ENCODE measurements at regions not wholly inside any gene's neighbourhood (a gene's known extent, or its start where the extent isn't known, plus 50 kb on each side); places are given as distances from the start of the nearest gene placed in this dataset.

DNA sequence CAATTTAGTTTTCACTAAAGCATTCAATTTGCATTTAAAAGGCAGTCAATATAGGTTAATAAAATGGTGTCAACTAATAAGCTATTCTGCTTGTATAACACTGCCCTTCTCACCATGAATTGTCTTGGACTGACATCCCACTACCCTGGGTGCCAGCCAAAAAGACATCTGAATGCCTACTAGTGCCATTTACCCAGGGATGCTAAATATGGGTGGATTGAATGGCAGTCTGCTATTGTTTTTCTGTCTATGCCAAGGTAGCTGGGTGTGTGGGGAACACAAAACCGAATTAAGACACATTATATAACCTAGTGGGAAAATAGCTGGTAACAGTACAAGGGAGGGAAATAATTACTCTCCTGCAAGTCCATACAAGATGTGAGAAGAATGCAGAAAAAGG lies 240.0 kb upstream of the CFAP20DC start:
- Mint-ChIP-seq H3K36me3 (peaks cover 0 to 4% (median 0%) of the 10 kb centered on the region in 3 donors), H3K9me3 (peaks cover 0 to 17% (median 3%) of the 10 kb centered on the region in 6 donors), H3K4me1 (peaks cover 4 to 18% of the 10 kb centered on the region in 2 donors), H3K4me3 (no peak overlapping the region), H3K27me3 (ENCODE audit: low read depth in 3 of 3) (peaks cover 0 to 2% (median 2%) of the 10 kb centered on the region in 3 donors), H3K27ac (no peak overlapping the region)
- no peak for DNase-seq

DNA sequence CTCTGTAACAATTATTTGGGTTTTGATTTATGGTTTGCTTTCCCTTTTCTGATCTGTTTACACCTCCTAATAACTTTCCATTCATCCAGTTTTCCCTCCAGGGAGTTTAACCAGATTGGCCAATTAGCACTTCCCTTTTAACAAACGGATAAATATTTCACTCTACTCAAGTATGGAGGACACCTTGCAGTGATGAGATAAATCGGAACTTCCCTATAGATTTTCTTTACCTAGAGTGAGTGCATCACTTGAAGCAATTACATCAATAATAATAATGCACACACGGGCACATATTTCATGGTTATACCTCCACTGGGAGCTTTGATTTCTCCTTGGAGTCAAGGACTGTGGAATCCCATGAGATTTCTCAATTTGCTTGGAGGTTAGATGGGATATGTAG lies 239.1 kb upstream of the CFAP20DC start:
- Mint-ChIP-seq H3K4me3 (no peak overlapping the region), H3K4me1 (peaks cover 4 to 18% of the 10 kb centered on the region in 2 donors), H3K36me3 (peaks cover 0 to 4% (median 0%) of the 10 kb centered on the region in 3 donors), H3K27me3 (ENCODE audit: low read depth in 3 of 3) (peaks cover 0 to 2% (median 2%) of the 10 kb centered on the region in 3 donors), H3K9me3 (peaks cover 0 to 12% (median 3%) of the 10 kb centered on the region in 6 donors), H3K27ac (no peak overlapping the region)
- no peak for DNase-seq

DNA sequence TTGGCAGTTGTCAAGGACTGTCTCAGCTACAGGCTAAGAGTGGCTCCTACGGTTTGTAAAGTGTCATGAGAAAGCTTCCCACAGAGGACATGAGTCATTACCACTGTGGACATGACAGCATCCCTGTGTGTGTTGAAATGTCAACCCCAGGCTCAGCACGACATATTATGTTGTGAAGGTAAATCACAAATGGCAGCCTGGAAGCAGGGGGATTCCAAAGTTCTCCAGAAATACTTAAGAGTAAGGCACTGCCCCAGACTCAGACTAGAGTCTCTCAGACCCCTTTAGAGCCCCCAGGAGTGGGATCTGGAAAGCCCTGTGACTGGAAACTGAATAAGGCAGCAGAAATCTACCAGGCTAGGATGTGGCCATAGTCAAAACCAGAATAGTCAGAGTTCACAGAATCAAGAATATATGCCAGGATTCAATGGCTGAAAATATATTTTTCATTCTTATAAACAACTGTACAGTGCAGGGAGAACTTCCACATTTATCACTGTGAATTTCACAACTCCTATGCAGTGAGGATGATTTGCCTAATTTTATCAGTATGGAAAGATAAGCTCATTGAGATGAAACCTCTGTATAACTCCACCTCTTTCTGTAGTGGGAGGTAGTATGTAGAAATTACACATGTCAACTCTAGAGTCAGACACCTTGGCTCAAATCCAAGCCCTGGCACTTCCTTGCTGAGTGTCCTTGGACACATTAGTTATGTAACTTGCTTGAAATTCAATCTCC lies 237.1 kb upstream of the CFAP20DC start:
- Mint-ChIP-seq H3K27me3 (ENCODE audit: low read depth in 3 of 3) (peaks cover 0 to 4% (median 0%) of the 10 kb centered on the region in 3 donors), H3K4me3 (no peak overlapping the region), H3K4me1 (peaks cover 4 to 18% of the 10 kb centered on the region in 2 donors), H3K9me3 (no peaks in the 10 kb centered on the region), H3K36me3 (no peaks in the 10 kb centered on the region), H3K27ac (peak overlapping the region in 1 of 6 donors; percentile 13)
- peak in 1 of 3 donors; percentile 2 for DNase-seq

DNA sequence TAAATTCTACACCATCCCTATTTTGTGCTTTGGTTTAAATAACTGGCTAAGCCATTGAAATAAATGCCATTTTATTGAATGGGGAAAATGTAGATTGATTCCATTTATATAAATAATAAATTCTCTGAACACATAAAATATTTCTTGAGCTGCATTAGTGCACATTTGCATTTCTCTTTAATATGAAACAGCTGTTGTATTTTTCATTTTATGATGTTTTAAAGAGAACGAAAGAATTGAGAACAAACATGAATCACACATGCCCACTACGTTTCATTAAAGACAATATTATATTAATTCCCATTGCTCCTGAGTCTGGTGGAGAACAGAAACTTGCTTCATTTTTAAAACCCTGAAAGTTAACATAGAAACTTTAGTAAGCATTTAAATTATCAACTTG lies 235.7 kb upstream of the CFAP20DC start:
- H3K27me3 Mint-ChIP-seq (ENCODE audit: low read depth in 3 of 3), result peaks cover 0 to 6% (median 0%) of the 10 kb centered on the region in 3 donors
- no peak overlapping the region for H3K4me3 Mint-ChIP-seq
- H3K36me3 Mint-ChIP-seq, result no peaks in the 10 kb centered on the region
- no peak overlapping the region for H3K27ac Mint-ChIP-seq
- no peak for DNase-seq
- no peaks in the 10 kb centered on the region for H3K9me3 Mint-ChIP-seq
- peaks cover 4 to 18% of the 10 kb centered on the region in 2 donors for H3K4me1 Mint-ChIP-seq

DNA sequence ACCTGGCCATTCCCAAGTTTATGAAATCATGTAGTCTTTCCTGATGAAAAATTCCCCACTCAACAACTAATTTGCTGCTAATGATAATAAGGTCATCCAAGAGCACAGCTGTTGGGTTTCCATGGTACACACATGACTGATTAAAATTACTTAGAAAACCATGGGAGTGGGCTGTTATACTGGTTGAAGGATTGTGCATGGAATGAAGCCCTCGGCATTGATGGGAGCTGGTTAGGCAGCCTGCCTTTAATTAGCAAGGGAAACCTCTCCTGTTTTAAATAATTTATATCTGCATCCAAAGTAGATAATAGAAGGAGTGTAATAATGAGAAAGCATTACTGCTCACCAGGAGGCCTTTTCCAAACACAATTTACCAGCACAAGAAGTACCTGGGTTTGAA lies 235.1 kb upstream of the CFAP20DC start:
- Mint-ChIP-seq H3K36me3 (no peaks in the 10 kb centered on the region), H3K4me3 (no peak overlapping the region), H3K4me1 (peaks cover 4 to 18% of the 10 kb centered on the region in 2 donors), H3K27ac (no peak overlapping the region), H3K9me3 (no peaks in the 10 kb centered on the region), H3K27me3 (ENCODE audit: low read depth in 3 of 3) (peaks cover 0 to 6% (median 0%) of the 10 kb centered on the region in 3 donors)
- DNase-seq, result no peak

DNA sequence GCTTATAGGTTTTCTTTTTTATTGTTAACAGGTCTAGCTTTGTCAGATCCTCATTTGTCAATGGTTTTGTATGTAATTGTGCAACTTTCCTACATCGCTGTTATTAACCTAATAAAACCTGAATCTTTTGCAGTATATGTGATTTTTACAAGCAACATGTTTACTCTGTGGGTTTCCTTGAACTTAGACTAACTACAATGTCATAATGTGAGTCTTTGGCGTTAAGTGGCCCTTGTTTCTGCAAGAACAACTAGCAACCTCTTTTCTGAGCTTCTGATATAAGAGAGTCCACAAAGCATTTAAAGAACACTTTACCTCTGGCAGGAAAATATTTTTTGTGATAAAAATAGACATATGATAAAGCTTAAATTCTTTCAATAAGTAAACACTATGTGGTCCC lies 230.3 kb upstream of the CFAP20DC start:
- no peak overlapping the region for H3K4me3 Mint-ChIP-seq
- no peak for DNase-seq
- no peak overlapping the region for H3K27ac Mint-ChIP-seq
- H3K36me3 Mint-ChIP-seq, result no peaks in the 10 kb centered on the region
- H3K4me1 Mint-ChIP-seq, result no peaks in the 10 kb centered on the region
- no peaks in the 10 kb centered on the region for H3K9me3 Mint-ChIP-seq
- peaks cover 0 to 9% (median 0%) of the 10 kb centered on the region in 3 donors for H3K27me3 Mint-ChIP-seq (ENCODE audit: low read depth in 3 of 3)

DNA sequence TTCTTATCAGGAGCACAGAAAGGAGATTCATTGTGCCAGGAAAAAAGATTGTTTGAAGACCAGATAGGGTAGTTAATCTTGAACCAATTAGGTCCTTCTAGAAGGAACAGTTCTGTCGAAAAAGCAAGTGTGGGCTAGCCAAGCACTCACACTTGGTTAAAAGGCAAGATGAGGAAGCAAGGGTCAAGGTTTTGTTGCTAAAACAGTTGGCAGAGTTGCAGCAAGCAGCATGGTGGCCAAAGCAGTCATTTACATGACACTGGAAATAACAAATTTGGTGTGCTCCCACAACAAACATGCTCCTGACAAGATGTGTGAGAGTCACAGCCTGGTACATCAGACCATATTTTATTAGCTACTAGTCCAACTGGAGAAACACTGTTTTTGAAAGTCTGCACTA lies 228.0 kb upstream of the CFAP20DC start:
- Mint-ChIP-seq H3K27ac (no peak overlapping the region), H3K4me3 (no peak overlapping the region), H3K9me3 (no peaks in the 10 kb centered on the region), H3K4me1 (no peaks in the 10 kb centered on the region), H3K36me3 (no peaks in the 10 kb centered on the region), H3K27me3 (ENCODE audit: low read depth in 3 of 3) (peaks cover 0 to 9% (median 0%) of the 10 kb centered on the region in 3 donors)
- DNase-seq, result no peak

DNA sequence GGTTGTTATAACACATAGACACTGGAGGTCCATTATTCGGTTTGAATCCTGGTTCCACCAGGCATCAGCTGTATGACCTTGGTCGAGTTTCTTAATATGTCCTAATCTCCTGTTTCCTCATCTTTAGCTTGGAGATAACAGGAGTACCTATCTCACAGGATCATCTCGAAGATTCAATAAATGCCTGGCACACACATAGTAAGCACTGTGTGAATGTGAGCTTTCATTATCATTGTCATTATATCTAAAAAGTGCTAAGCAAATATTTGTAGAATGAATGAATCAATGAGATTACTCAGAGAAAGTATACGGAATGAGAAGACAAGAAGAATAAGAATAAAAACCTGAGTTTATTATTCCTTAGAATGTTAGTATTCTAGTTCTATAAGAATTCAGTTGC lies 227.4 kb upstream of the CFAP20DC start:
- Mint-ChIP-seq H3K27ac (no peak overlapping the region), H3K9me3 (no peaks in the 10 kb centered on the region), H3K4me1 (no peaks in the 10 kb centered on the region), H3K27me3 (ENCODE audit: low read depth in 3 of 3) (peaks cover 0 to 9% (median 0%) of the 10 kb centered on the region in 3 donors), H3K4me3 (no peak overlapping the region), H3K36me3 (no peaks in the 10 kb centered on the region)
- no peak for DNase-seq

DNA sequence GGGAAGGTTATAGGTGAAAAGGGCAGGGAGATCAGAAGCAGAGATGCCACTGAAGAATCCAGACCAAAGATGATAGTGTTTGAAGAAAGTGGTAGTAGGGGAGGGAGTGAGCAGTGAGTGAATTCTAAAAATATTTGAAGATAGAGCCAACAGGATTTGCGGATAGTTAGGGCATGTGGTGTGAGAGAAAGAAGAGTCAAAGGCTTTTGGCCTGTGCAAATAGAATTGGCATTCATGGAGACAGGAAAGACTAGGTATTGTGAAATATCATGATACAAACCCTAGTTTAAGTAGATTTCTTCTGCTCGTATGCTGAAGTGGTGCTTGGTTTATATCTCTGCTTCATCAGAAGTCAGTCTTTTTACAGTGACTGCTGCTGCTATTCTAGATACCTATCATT lies 224.2 kb upstream of the CFAP20DC start:
- Mint-ChIP-seq H3K4me1 (no peaks in the 10 kb centered on the region), H3K27ac (no peak overlapping the region), H3K27me3 (ENCODE audit: low read depth in 3 of 3) (peaks cover 0 to 3% (median 0%) of the 10 kb centered on the region in 3 donors), H3K4me3 (no peak overlapping the region), H3K9me3 (no peaks in the 10 kb centered on the region), H3K36me3 (no peaks in the 10 kb centered on the region)
- no peak for DNase-seq

DNA sequence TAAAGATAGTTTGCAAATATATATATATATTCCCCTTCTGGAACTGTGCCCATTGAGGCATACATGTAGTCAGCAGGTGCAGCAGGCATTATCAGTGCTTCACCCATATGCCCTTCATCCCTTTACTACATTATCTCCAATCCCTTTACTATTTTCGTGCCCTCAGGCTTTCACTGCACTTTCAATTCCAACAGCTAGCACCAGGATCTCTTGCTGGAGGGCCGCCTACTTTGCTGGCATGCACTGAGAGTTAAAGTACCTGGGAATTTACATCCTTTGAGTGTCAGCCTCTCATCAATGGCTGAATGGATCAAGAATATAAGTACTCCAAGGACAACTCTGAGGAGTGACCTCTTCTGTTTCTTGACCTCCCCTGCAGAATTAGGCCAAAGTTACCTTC lies 222.1 kb upstream of the CFAP20DC start:
- Mint-ChIP-seq H3K9me3 (no peaks in the 10 kb centered on the region), H3K36me3 (no peaks in the 10 kb centered on the region), H3K4me1 (no peaks in the 10 kb centered on the region), H3K27ac (no peak overlapping the region), H3K4me3 (no peak overlapping the region), H3K27me3 (ENCODE audit: low read depth in 3 of 3) (peaks cover 0 to 3% (median 0%) of the 10 kb centered on the region in 3 donors)
- no peak for DNase-seq

DNA sequence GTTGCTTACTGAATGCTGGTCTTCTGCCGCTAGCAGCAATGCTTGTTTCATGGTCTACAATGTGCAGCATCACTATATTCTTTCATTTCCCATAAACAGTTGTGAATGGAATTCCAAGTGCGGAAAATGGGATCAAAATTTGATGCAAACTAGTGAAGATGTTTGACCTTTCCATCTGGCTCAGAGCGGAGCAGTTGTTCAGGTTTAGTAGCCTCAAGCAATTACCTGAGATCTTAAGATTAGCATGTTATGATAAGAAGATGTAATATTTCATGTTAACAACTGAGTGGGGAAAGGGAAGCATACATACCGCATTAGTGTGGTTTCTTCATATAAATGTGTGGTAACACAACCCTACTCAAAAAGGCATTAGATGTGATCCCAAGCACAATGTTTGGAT lies 221.1 kb upstream of the CFAP20DC start:
- Mint-ChIP-seq H3K9me3 (no peaks in the 10 kb centered on the region), H3K36me3 (no peaks in the 10 kb centered on the region), H3K27ac (no peak overlapping the region), H3K27me3 (ENCODE audit: low read depth in 3 of 3) (peaks cover 0 to 3% (median 0%) of the 10 kb centered on the region in 3 donors), H3K4me1 (no peaks in the 10 kb centered on the region), H3K4me3 (no peak overlapping the region)
- DNase-seq, result no peak

DNA sequence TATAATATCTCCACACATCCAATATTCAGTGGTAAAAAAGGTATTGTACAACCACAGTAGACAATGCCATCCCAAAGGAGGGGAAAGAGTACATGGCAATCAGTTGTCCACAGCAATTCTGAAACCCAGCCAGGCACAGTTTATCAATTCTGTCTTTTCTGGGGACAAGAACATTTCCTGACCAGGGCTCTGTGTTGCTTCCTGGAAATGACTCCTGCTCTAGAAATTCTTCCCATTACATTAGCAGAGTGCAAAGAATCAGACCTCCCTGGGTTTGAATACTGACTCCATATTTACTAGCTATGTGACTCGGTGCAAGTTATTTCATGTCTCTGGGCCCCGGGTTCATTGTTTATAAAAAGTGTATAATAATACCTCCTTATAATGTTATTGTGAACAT lies 220.4 kb upstream of the CFAP20DC start:
- Mint-ChIP-seq H3K4me1 (no peaks in the 10 kb centered on the region), H3K27me3 (ENCODE audit: low read depth in 3 of 3) (peaks cover 0 to 3% (median 0%) of the 10 kb centered on the region in 3 donors), H3K27ac (no peak overlapping the region), H3K4me3 (no peak overlapping the region), H3K36me3 (no peaks in the 10 kb centered on the region), H3K9me3 (no peaks in the 10 kb centered on the region)
- DNase-seq, result no peak

DNA sequence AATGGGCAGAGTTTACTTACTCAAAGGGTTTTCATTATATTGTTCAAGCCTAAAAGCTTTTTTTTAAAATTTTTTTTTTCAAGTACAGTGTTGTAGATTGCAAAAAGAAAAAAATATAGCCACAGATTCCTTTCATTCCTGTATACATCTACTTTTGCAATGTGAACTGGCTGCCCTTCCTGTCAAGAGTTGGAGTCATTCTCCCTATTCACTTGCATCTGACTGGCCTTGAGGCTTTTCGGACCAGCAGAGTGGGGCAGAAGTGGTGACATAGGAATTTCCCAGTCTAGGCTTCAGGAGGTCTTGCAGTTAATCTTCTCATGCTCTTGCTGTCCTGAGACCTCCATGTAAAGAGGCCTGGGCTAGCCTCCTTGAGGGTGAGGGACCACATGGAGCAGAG lies 218.3 kb upstream of the CFAP20DC start:
- H3K36me3 Mint-ChIP-seq, result no peaks in the 10 kb centered on the region
- H3K27ac Mint-ChIP-seq, result no peak overlapping the region
- H3K4me1 Mint-ChIP-seq, result no peaks in the 10 kb centered on the region
- no peaks in the 10 kb centered on the region for H3K9me3 Mint-ChIP-seq
- peaks cover 0 to 2% (median 0%) of the 10 kb centered on the region in 3 donors for H3K27me3 Mint-ChIP-seq (ENCODE audit: low read depth in 3 of 3)
- DNase-seq, result no peak
- no peak overlapping the region for H3K4me3 Mint-ChIP-seq

DNA sequence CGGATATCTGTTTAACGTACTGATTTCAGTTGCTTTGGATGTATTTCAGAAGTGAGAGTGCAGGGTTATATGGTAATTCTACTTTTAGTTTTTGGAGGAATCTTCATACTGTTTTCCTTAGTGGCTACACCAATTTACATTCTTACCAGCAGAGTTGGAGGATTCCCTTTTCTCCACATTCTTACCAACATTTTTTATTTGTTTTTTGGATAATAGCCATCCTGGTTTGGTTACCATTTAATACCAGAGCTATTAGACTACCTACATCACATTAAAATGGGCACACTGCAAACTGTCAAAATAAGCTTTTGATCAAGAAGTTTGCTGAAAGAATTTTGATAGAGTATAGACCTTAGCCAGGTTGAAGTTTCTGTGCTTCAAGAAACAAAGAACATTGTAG lies 217.2 kb upstream of the CFAP20DC start:
- DNase-seq, result no peak
- peaks cover 0 to 2% (median 0%) of the 10 kb centered on the region in 3 donors for H3K27me3 Mint-ChIP-seq (ENCODE audit: low read depth in 3 of 3)
- H3K36me3 Mint-ChIP-seq, result no peaks in the 10 kb centered on the region
- H3K9me3 Mint-ChIP-seq, result no peaks in the 10 kb centered on the region
- H3K4me3 Mint-ChIP-seq, result no peak overlapping the region
- H3K4me1 Mint-ChIP-seq, result no peaks in the 10 kb centered on the region
- H3K27ac Mint-ChIP-seq, result no peak overlapping the region

DNA sequence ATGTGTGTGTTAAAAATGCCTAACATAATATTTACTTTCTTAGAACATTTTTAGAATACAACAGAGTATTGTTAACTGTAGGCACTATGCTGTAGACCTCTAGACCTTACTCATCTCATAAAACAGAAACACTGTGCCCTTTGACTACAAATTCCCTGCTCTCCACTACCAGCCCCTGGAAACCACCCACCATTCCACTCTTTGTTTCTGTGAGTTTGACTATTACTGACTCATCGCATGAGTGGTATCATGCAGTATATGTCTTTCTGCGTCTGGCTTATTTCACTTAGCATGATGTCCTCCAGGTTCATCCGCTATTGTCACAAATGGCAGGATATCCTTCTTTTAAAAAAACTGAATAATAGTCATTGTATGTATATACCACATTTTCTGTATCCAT lies 216.7 kb upstream of the CFAP20DC start:
- H3K9me3 Mint-ChIP-seq, result no peaks in the 10 kb centered on the region
- H3K4me3 Mint-ChIP-seq, result no peak overlapping the region
- H3K36me3 Mint-ChIP-seq, result no peaks in the 10 kb centered on the region
- H3K27ac Mint-ChIP-seq, result no peak overlapping the region
- peaks cover 0 to 2% (median 0%) of the 10 kb centered on the region in 3 donors for H3K27me3 Mint-ChIP-seq (ENCODE audit: low read depth in 3 of 3)
- no peaks in the 10 kb centered on the region for H3K4me1 Mint-ChIP-seq
- DNase-seq, result no peak
